ENCODE measurements at regions not wholly inside any gene's neighbourhood (a gene's known extent, or its start where the extent isn't known, plus 50 kb on each side); places are given as distances from the start of the nearest gene placed in this dataset.

DNA sequence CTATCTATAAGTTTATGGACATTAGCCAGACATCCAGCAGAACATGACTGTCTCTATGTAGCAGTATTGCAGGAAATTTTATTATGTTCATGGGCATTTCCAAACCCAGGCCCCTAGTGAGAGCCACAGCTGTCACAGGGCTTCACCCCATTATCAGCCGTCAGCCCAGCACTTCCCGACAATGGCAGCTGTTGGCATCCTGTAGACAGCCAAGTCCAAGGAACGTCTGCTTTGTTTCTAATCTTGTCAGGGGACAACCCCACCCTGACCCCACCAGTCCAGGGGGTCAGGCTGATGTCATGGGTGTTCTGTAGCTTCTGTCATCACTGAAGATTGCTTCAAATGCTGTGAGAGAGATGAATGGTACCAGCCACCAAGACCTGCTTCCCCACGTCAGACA lies 565.3 kb upstream of the BRINP1 start:
- no peak overlapping the region for H3K4me3 ChIP-seq (ENCODE audit: insufficient read depth, low read depth, low read length, poor library complexity, severe bottlenecking)
- H3K4me1 ChIP-seq (ENCODE audit: control insufficient read depth, insufficient read depth, low read length, poor library complexity, severe bottlenecking): no peaks in the 10 kb centered on the region
- no peaks in the 10 kb centered on the region for H3K27me3 ChIP-seq (replicated peaks; ENCODE audit: control insufficient read depth, insufficient read depth, low read length, poor library complexity, severe bottlenecking)
- no peaks in the 10 kb centered on the region for H3K9me3 ChIP-seq (ENCODE audit: control insufficient read depth, low read length)
- H3K36me3 ChIP-seq (ENCODE audit: control insufficient read depth, insufficient read depth, low read length): no peaks in the 10 kb centered on the region
- no peak for DNase-seq
- H3K27ac ChIP-seq (ENCODE audit: insufficient read depth, low read length, poor library complexity, severe bottlenecking): no peak overlapping the region

- Histone ChIP-seq H3K27me3 (replicated peaks; ENCODE audit: control insufficient read depth, insufficient read depth, low read length, poor library complexity, severe bottlenecking) (no peaks in the 10 kb centered on the region), H3K27ac (ENCODE audit: insufficient read depth, low read length, poor library complexity, severe bottlenecking) (no peak overlapping the region), H3K9me3 (ENCODE audit: control insufficient read depth, low read length) (no peaks in the 10 kb centered on the region), H3K4me3 (ENCODE audit: insufficient read depth, low read depth, low read length, poor library complexity, severe bottlenecking) (no peak overlapping the region), H3K4me1 (ENCODE audit: control insufficient read depth, insufficient read depth, low read length, poor library complexity, severe bottlenecking) (no peaks in the 10 kb centered on the region), H3K36me3 (ENCODE audit: control insufficient read depth, insufficient read depth, low read length) (no peaks in the 10 kb centered on the region)
- no peak for DNase-seq
Observed at GRCh38 chr9:119933191-119933590, 564.0 kb upstream of the BRINP1 start.

GRCh38 chr9:119924736-119925135 lies 555.5 kb upstream of the BRINP1 start:
- Histone ChIP-seq H3K4me1 (ENCODE audit: control insufficient read depth, insufficient read depth, low read length, poor library complexity, severe bottlenecking) (no peaks in the 10 kb centered on the region), H3K9me3 (ENCODE audit: control insufficient read depth, low read length) (no peaks in the 10 kb centered on the region), H3K4me3 (ENCODE audit: insufficient read depth, low read depth, low read length, poor library complexity, severe bottlenecking) (no peak overlapping the region), H3K36me3 (ENCODE audit: control insufficient read depth, insufficient read depth, low read length) (no peaks in the 10 kb centered on the region), H3K27me3 (replicated peaks; ENCODE audit: control insufficient read depth, insufficient read depth, low read length, poor library complexity, severe bottlenecking) (no peaks in the 10 kb centered on the region), H3K27ac (ENCODE audit: insufficient read depth, low read length, poor library complexity, severe bottlenecking) (no peak overlapping the region)
- no peak for DNase-seq

- no peak for DNase-seq
- H3K36me3 ChIP-seq (ENCODE audit: control insufficient read depth, insufficient read depth, low read length): no peaks in the 10 kb centered on the region
- no peak overlapping the region for H3K27ac ChIP-seq (ENCODE audit: insufficient read depth, low read length, poor library complexity, severe bottlenecking)
- no peak overlapping the region for H3K4me3 ChIP-seq (ENCODE audit: insufficient read depth, low read depth, low read length, poor library complexity, severe bottlenecking)
- no peaks in the 10 kb centered on the region for H3K9me3 ChIP-seq (ENCODE audit: control insufficient read depth, low read length)
- H3K27me3 ChIP-seq (replicated peaks; ENCODE audit: control insufficient read depth, insufficient read depth, low read length, poor library complexity, severe bottlenecking): no peaks in the 10 kb centered on the region
- H3K4me1 ChIP-seq (ENCODE audit: control insufficient read depth, insufficient read depth, low read length, poor library complexity, severe bottlenecking): no peaks in the 10 kb centered on the region
Observed at GRCh38 chr9:119917175-119917574, 547.9 kb upstream of the BRINP1 start.

DNA sequence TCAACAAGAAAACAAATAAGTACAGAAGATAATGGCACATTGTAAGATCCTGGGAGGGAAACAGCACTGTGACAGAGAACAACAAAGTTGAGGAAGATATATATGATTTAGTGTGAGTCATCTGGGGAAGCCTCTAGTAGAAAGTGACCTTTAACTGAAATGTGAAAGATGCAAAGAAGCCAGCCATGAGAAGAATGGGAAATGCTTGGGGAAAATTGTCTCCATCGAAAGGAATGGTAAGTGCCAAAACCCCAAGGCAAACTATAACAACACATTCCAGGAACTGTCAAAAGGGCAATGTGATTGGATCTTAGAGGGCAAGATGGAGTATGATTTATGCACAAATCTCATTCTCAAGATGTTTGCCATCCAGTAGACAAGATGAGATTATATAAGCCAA lies 537.8 kb upstream of the BRINP1 start:
- H3K36me3 ChIP-seq (ENCODE audit: control insufficient read depth, insufficient read depth, low read length): no peaks in the 10 kb centered on the region
- no peaks in the 10 kb centered on the region for H3K27me3 ChIP-seq (replicated peaks; ENCODE audit: control insufficient read depth, insufficient read depth, low read length, poor library complexity, severe bottlenecking)
- H3K9me3 ChIP-seq (ENCODE audit: control insufficient read depth, low read length): no peaks in the 10 kb centered on the region
- no peak for DNase-seq
- no peak overlapping the region for H3K4me3 ChIP-seq (ENCODE audit: insufficient read depth, low read depth, low read length, poor library complexity, severe bottlenecking)
- no peak overlapping the region for H3K27ac ChIP-seq (ENCODE audit: insufficient read depth, low read length, poor library complexity, severe bottlenecking)
- H3K4me1 ChIP-seq (ENCODE audit: control insufficient read depth, insufficient read depth, low read length, poor library complexity, severe bottlenecking): no peaks in the 10 kb centered on the region

GRCh38 chr9:119905724-119906123 lies 536.5 kb upstream of the BRINP1 start:
- Histone ChIP-seq H3K36me3 (ENCODE audit: control insufficient read depth, insufficient read depth, low read length) (no peaks in the 10 kb centered on the region), H3K4me3 (ENCODE audit: insufficient read depth, low read depth, low read length, poor library complexity, severe bottlenecking) (no peak overlapping the region), H3K4me1 (ENCODE audit: control insufficient read depth, insufficient read depth, low read length, poor library complexity, severe bottlenecking) (no peaks in the 10 kb centered on the region), H3K27ac (ENCODE audit: insufficient read depth, low read length, poor library complexity, severe bottlenecking) (no peak overlapping the region), H3K9me3 (ENCODE audit: control insufficient read depth, low read length) (no peaks in the 10 kb centered on the region), H3K27me3 (replicated peaks; ENCODE audit: control insufficient read depth, insufficient read depth, low read length, poor library complexity, severe bottlenecking) (no peaks in the 10 kb centered on the region)
- DNase-seq: no peak

GRCh38 chr9:119903851-119904250 lies 534.6 kb upstream of the BRINP1 start:
- H3K4me3 ChIP-seq (ENCODE audit: insufficient read depth, low read depth, low read length, poor library complexity, severe bottlenecking): no peak overlapping the region
- no peaks in the 10 kb centered on the region for H3K9me3 ChIP-seq (ENCODE audit: control insufficient read depth, low read length)
- no peaks in the 10 kb centered on the region for H3K4me1 ChIP-seq (ENCODE audit: control insufficient read depth, insufficient read depth, low read length, poor library complexity, severe bottlenecking)
- H3K27ac ChIP-seq (ENCODE audit: insufficient read depth, low read length, poor library complexity, severe bottlenecking): no peak overlapping the region
- DNase-seq: no peak
- no peaks in the 10 kb centered on the region for H3K36me3 ChIP-seq (ENCODE audit: control insufficient read depth, insufficient read depth, low read length)
- H3K27me3 ChIP-seq (replicated peaks; ENCODE audit: control insufficient read depth, insufficient read depth, low read length, poor library complexity, severe bottlenecking): no peaks in the 10 kb centered on the region

GRCh38 chr9:119902611-119903010 lies 533.4 kb upstream of the BRINP1 start:
- no peak for DNase-seq
- no peaks in the 10 kb centered on the region for H3K27me3 ChIP-seq (replicated peaks; ENCODE audit: control insufficient read depth, insufficient read depth, low read length, poor library complexity, severe bottlenecking)
- no peaks in the 10 kb centered on the region for H3K36me3 ChIP-seq (ENCODE audit: control insufficient read depth, insufficient read depth, low read length)
- H3K4me3 ChIP-seq (ENCODE audit: insufficient read depth, low read depth, low read length, poor library complexity, severe bottlenecking): no peak overlapping the region
- no peaks in the 10 kb centered on the region for H3K9me3 ChIP-seq (ENCODE audit: control insufficient read depth, low read length)
- no peak overlapping the region for H3K27ac ChIP-seq (ENCODE audit: insufficient read depth, low read length, poor library complexity, severe bottlenecking)
- no peaks in the 10 kb centered on the region for H3K4me1 ChIP-seq (ENCODE audit: control insufficient read depth, insufficient read depth, low read length, poor library complexity, severe bottlenecking)

DNA sequence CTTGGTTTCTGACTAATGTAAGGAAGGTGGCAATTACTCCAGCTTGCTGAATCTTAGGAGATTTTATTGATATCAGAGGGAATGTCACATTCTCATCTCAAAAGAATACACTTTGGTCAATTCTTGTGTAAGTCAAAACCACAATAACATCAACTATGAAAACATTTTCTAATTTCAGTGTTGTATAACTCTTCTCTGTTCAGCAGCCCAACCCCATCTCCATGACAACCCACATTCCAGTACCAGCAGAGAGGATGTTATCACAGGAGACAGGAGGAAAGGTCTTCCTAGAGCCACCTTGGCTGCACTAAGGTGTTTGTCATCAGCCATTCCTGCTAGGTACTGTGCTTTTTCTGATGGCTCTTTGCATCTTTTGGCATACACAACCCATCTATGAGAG lies 529.1 kb upstream of the BRINP1 start:
- Histone ChIP-seq H3K4me1 (ENCODE audit: control insufficient read depth, insufficient read depth, low read length, poor library complexity, severe bottlenecking) (no peaks in the 10 kb centered on the region), H3K27ac (ENCODE audit: insufficient read depth, low read length, poor library complexity, severe bottlenecking) (no peak overlapping the region), H3K9me3 (ENCODE audit: control insufficient read depth, low read length) (no peaks in the 10 kb centered on the region), H3K36me3 (ENCODE audit: control insufficient read depth, insufficient read depth, low read length) (no peaks in the 10 kb centered on the region), H3K4me3 (ENCODE audit: insufficient read depth, low read depth, low read length, poor library complexity, severe bottlenecking) (no peak overlapping the region), H3K27me3 (replicated peaks; ENCODE audit: control insufficient read depth, insufficient read depth, low read length, poor library complexity, severe bottlenecking) (no peaks in the 10 kb centered on the region)
- no peak for DNase-seq

GRCh38 chr9:119884438-119884837 lies 515.2 kb upstream of the BRINP1 start:
- DNase-seq: no peak
- no peaks in the 10 kb centered on the region for H3K27me3 ChIP-seq (replicated peaks; ENCODE audit: control insufficient read depth, insufficient read depth, low read length, poor library complexity, severe bottlenecking)

DNA sequence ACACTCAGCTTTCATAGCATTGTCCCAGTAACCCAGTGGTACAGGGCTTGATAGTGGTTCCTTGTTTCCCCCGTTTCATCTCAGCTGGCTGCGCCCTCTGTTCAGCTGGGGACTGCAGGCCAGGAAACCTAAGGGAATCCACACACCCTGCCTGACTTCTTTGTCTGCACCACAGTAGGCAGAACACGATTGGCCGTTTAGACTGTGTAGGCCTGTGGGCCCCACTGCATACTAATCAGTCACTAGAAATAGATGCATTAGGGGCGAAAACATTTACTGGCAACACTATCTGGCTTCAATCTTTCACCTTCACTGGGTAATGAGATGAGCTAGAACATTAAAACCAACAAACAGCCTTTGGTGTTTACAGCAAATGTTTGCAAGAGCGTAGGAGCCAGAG lies 512.7 kb upstream of the BRINP1 start:
- Histone ChIP-seq H3K9me3 (ENCODE audit: control insufficient read depth, low read length) (no peaks in the 10 kb centered on the region), H3K4me3 (ENCODE audit: insufficient read depth, low read depth, low read length, poor library complexity, severe bottlenecking) (no peak overlapping the region), H3K27ac (ENCODE audit: insufficient read depth, low read length, poor library complexity, severe bottlenecking) (no peak overlapping the region), H3K27me3 (replicated peaks; ENCODE audit: control insufficient read depth, insufficient read depth, low read length, poor library complexity, severe bottlenecking) (no peaks in the 10 kb centered on the region), H3K4me1 (ENCODE audit: control insufficient read depth, insufficient read depth, low read length, poor library complexity, severe bottlenecking) (no peaks in the 10 kb centered on the region), H3K36me3 (ENCODE audit: control insufficient read depth, insufficient read depth, low read length) (no peaks in the 10 kb centered on the region)
- no peak for DNase-seq

More at GRCh38 chr9:119884438-119884837, 515.2 kb upstream of the BRINP1 start:
- Histone ChIP-seq H3K36me3 (ENCODE audit: control insufficient read depth, insufficient read depth, low read length) (no peaks in the 10 kb centered on the region), H3K4me1 (ENCODE audit: control insufficient read depth, insufficient read depth, low read length, poor library complexity, severe bottlenecking) (no peaks in the 10 kb centered on the region), H3K9me3 (ENCODE audit: control insufficient read depth, low read length) (no peaks in the 10 kb centered on the region), H3K27ac (ENCODE audit: insufficient read depth, low read length, poor library complexity, severe bottlenecking) (no peak overlapping the region), H3K4me3 (ENCODE audit: insufficient read depth, low read depth, low read length, poor library complexity, severe bottlenecking) (no peak overlapping the region)

Measured in effector memory CD4-positive, alpha-beta T cell (primary cell).